ENCODE measurements at regions not wholly inside any gene's neighbourhood (a gene's known extent, or its start where the extent isn't known, plus 50 kb on each side); places are given as distances from the start of the nearest gene placed in this dataset.
"Not testable (repeated sequence)": the region's sequence is repeated elsewhere in the genome, so short reads cannot be mapped to it uniquely, and the experiment has no call there.

DNA sequence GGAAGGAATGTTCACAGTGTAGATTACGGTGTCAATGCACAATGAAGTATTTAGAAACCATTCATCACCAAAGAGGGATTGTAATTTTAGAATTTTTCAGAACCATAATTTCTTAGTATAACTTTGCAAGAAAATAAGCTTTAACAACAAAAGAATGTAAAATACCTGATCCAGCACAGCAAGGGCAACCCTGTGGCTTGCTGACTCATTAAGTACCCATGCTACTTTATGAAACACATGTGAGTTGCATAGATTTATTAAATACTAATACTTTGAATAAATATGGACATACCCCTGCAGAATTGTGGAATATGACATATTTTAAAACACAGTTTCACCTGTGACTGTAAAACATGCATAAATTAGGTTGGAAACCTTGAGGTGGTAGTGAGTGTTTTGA, 281.3 kb downstream of the ZNF248 start:
- no peak for DNase-seq (ENCODE audit: low spot score)

DNA sequence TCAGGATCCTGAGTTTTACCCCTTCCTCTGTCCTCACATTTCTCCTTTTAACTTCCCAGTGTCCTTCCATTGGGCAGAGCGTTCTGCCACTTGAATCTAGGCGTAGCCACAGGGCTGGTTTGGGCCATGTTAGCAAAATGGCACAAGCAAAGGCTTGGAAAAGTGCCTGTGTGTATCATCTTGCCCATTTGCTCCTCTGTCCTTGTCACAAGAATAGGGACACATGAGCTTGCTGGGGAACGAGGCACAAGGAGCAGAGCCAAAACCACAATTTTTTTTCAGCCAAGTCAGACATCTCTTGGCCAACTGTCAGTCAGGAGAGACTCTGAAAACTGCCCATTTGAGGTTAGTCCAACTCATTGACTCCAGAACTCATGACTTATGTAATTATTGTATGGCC, 285.2 kb downstream of the ZNF248 start:
- no peak for DNase-seq (ENCODE audit: low spot score)

DNA sequence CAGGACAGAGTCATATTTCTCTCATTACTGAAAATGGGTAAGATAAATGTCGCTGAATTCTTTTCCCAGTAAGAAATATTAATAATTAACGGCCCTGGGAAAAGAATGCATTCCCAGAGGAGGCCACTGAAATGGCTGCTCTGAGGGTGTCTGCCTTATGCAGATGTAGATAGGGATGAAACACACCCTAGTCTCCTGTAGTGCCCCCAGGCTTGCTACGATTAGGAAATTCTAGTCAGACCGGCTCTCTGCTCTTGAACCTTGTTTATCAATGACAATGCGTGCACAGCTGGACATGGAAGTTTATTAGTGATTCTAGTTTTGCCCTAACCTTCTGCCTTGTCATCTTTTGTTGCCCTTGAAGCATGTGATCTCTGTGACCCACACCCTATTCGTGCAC, 291.1 kb downstream of the ZNF248 start:
- no peak for DNase-seq (ENCODE audit: low spot score)

DNA sequence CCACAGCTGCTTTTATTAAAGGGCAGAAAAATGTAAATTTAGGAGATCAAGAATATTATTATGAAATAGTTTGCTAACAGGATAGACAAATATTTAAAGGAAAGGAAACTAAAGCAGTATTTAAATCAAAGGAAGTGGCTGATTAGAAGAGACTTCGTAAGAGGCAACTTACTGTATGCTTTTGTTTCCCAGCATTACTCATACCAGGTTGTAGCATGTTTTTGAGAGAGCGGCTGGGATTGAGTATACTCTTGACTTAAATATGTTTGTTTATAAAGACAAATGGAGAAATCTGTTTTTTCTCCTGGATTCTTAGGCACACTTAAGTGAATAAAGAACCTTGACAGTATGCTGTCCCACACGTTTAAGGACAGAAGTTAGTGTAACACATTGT, 293.7 kb downstream of the ZNF248 start:
- DNase-seq (ENCODE audit: low spot score): no peak

DNA sequence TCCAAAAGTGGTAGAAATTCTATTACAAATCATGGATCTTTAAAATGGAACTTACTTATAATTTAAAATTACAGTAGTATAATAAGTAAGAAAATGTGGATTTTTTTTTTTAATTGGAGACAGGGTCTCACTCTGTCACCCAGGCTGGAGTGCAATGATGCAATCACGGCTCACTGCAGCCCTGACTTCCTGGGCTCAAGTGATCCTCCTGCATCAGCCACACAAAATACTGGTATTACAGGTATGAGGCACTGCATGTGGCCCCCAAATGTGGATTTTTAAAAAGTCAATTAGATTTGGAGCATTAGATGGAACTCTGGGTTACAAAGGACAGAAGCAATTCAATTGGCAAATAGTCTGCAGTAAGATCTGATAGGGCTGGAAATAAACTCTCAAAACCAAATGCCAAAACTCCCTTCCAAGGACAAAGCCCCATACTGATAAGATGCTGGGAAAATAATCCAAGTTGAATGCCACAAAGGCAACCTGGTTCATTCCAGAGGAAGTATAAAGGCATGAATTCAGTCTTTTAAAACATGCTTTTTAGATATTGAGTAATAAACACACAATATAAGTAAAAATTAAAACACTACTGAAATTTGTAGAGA, 294.2 kb downstream of the ZNF248 start:
- no peak for DNase-seq (ENCODE audit: low spot score)

DNA sequence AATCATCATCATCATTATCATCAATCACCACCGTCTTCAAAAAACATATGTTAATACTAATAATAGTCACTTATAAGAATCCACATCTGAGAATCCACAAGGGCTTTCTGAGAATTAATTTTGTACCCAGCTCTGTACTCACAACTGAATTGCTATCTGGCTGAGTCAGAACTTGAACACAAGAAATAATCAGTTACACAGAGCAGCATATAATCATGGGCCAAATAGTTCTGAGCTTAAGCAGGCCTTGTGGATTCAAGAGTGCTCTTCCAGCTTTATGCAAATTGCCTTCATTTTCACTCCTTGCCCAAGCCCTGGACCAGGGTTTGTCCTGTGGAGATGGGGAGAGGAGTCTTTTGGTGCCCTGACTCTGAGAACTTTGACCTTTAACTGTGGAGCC, 304.5 kb downstream of the ZNF248 start:
- no peak for DNase-seq (ENCODE audit: low spot score)

DNA sequence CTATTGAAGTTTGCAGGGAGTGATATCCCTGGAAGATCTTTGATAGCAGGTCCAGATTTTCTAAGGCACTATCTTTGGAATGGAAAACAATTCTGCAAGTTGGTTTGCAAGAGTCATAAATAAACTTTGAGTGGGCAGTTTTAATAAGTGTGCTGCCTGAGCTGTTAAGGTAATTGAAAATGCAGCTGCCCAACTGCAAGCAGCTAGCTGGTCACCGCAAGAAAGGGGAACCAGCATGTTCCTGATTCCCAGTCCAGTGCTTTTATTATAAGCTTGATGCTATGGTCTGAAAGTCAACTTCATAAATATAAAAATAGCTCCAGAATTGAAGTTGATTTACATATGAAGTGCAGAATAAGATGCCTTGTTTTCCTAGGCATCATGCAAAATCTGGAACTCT, 308.4 kb downstream of the ZNF248 start:
- DNase-seq (ENCODE audit: low spot score): no peak

DNA sequence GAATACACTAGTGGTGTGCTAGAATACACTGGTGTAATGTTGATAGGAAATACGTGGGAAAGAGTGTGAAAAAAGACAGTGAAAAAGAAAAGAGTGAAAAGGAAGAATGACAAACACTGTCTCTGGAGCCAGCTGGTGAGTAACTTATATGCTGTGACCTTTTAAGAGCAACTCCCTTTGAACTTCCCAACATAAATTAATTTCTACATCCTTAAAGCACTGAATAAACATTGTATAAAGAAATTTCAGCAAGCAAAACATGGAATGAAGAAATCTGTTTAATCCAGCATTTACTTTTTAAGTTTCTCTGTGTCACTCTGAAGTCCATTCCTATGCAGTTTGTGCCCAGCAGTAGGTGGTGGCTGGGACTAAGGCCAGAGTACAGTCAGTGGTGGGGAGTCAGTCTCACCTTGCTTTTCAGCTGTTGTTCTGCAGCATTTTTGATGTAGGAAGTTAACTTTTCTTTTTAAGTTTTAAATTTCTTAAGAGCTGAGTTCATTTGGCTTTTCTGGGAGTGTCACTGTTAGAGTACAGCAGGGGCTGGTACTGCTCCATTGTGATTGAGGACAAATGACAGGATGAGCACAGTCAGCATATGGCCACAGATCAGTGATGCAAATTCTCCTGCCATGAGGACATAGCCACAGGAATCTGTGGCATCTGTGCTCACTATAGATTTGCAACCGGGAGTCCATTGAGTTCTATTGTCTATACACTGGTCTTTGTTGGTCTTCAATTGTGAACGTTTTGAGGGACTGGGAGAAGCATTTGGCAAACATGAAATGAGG, 321.8 kb downstream of the ZNF248 start:
- peak; percentile 15 for DNase-seq (ENCODE audit: low spot score)

DNA sequence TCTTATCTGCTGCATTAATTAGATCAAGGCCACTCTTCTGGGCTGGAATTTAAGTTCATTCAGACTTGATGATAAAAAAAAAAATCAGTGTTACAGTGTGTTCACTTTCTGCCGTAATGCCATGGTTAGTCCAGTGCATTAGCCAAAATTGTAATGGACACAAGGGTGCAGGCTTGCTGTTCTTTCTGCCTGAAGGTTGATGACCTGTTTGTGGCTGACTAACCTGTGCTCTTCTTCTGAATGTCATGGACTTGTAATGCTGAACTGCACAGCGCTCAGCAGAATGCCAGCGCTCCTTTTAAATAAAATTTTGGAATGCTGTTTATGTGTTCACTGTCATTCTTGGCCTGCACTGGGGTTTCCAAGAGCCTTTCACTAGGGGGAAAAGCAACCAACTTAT, 323.2 kb downstream of the ZNF248 start:
- DNase-seq (ENCODE audit: low spot score): no peak

DNA sequence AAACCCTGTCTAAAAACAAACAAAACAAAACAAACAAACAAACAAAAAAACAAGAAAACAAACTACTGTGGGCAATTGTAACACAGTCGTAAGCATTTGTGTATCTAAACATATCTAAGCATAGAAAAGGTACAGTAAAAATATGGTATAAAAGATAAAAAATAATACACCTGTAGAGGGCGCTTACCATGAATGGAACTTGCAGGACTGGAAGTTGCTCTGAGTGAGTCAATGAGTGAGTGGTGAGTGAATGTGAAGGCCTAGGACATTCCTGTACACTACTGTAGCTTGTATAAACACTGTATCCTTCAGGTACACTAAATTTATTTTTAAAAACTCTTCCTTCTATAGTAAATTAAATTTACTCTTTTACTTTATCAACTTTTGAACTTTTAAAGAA, 332.0 kb downstream of the ZNF248 start:
- not testable (repeated sequence) for DNase-seq (ENCODE audit: low spot score)

DNA sequence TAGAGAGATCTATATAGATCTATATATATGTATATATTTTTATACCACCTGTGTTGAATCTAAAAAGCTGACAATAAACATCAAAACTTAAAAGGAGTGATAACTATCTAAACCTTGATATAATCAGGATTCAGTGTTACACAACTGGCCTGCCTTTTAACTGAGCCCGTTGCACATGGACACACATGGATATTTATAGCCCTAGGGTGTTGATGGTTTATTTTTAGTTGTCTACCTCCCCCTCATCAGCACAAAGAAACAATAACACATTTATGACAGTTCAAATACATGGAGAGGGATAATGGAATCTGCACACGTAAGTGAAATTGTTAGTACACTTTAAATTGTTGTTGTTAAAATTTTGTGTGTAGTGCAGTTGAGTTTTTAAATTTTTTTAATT, 336.9 kb downstream of the ZNF248 start:
- DNase-seq (ENCODE audit: low spot score): no peak

DNA sequence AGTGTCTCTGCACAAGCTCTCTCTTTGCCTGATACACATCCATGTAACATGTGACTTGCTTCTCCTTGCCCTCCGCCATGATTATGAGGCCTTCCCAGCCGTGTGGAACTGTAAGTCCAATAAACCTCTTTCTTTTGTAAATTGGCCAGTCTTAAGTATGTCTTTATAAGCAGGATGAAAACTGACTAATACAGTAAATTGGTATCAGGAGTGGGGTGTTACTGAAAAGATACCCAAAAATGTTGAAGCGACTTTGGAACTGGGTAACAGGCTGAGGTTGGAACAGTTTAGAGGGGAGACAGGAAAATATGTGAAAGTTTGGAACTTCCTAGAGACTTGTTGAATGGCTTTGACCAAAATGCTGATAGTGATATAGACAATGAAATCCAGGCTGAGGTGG, 346.9 kb downstream of the ZNF248 start:
- DNase-seq (ENCODE audit: low spot score): not testable (repeated sequence)

DNA sequence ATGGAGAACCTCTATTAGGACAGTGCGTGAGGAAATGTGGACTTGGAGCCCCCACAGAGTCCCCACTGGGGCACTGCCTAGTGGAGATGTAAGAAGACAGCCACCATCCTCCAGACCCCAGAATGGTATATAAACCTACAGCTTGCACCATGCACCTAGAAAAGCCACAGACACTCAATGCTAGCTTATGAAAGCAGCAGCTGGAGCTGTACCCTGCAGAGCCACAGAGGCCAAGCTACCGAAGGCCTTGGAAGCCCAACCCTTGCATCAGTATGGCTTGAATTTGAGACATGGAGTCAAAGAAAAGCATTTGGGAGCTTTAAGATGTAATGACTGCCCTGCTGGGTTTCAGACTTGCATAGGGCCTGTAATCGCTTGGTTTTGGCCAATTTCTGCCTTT, 361.3 kb downstream of the ZNF248 start:
- no peak for DNase-seq (ENCODE audit: low spot score)

DNA sequence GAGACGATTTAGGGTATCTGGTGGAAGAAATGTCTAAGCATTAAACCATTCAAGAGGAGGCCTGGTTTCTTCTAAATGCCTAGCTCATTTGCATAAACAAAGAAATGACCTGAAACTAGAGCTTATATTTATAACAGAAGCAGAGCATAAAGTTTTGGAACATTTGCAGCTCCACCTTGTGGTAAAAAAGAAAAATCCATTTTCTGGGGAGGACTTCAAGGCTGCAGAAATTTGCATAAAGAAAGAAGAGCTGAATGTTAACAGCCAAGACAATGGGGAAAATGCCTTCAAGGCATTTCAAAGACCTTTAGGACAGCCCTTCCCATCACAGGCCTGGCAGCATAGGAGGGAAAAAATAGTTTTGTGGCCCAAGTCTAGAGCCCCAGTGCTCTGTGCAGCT, 362.0 kb downstream of the ZNF248 start:
- no peak for DNase-seq (ENCODE audit: low spot score)

DNA sequence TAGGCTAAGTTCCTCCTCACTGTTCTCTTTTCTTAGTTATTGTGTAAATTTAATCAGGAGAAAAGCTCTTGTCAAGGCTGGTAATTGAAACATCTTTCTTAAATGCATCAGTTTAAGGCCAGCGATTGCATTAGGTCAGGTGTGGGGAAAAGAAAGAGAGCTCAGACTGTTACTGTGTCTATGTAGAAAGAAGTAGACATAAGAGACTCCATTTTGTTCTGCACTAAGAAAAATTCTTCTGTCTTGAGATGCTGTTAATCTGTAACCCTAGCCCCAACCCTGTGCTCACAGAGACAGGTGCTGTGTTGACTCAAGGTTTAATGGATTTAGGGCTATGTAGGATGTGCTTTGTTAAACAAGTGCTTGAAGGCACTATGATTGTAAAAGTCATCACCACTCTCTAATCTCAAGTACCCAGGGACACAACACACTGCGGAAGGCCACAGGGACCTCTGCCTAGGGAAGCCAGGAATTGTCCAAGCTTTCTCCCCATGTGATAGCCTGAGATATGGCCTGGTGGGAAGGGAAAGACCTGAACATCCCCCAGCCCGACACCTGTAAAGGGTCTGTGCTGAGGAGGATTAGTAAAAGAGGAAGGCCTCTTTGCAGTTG, 364.1 kb downstream of the ZNF248 start:
- DNase-seq (ENCODE audit: low spot score): not testable (repeated sequence)

DNA sequence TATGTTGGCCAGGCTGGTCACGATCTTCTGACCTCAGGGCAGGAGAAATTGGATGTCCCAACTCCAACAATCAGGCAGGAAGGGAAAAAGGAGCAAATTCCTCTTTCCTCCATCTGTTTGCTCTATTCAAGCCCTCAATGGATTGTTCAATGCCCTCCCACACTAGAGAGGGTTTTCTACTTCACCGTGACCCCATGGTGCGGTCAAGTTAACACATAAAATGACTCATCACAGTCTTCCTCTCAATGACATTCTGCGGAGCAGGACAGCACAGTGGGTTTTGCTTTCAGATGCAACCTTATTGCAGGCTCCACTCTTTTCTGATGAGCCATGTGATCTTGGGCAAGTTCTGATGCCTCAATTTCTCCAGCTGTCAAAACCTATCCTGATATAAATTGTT, 364.9 kb downstream of the ANKRD30A start:
- no peak for DNase-seq (ENCODE audit: low spot score)

DNA sequence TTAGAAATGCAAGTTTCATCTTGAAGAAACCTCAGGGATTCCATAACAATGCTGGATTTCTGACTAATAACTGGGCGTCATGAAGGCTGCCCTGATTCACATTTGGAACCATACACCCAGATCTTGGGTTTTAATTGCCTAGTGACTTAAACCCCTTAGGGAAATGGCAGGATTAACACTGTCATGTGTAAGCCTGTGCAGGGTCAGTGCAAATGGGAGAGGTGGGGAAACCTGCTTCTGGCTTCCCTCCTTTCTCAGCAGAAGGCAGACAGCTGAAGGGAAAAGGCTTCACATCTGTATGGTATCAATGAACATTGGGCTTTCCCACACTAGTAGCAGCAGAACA, 364.2 kb downstream of the ANKRD30A start:
- DNase-seq (ENCODE audit: low spot score): no peak

DNA sequence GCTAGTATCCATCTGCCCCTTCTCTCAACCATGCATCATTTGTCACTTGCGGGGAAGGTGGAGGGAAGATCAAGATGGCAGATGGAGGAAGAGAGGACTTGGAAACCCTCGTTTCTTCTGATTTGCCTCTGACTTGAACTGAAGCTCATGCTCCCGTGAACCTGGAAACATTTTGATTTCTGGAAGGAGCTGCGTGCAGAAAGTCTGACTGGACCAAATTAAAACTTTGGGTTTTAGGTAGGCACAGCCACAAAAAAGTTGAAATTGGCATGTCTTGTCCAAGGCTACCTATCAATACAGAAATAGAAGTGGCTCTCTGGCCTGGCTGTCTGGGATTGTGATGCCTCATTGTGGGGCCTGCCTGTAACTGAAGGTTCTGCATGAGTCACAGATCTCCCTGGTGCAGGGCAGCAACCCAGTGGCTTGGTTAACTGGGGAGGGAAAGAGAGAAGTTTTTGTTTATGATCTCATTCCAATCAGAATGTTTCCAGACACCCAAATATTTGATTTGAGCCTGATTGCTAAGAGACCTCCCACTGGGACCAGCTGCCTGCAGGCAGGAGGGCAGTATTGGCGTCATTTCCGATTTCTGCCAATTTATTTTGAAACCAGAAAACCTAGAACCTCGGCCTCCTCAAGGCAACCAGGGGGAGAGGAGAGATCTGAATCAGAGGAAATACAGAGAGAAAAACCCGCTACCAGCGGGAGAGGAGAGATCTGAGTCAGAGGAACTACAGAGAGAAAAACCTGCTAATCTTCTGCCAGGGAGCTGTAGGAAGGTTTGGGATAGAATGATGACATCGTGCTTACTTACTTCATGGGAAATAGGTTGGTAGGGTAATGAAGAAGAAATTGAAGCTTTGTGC, 363.6 kb downstream of the ANKRD30A start:
- peak; percentile 29 for DNase-seq (ENCODE audit: low spot score)

DNA sequence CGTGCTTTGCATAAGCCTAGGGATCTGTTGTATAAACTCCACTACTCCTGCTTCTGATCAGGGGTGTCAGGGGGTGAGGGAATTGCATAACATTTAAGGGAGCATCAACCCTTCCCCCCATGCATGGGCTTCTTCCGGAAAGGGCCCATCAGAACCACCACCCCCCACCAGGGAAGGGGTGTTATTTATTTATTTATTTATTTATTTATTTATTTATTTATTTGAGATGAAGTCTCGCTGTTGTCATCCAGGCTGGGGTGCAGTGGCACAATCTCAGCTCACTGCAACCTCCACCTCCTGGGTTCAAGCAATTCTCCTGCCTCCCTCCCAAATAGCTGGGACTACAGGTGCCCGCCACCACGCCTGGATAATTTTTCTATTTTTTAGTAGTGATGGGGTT, 355.2 kb downstream of the ANKRD30A start:
- DNase-seq (ENCODE audit: low spot score): not testable (repeated sequence)

DNA sequence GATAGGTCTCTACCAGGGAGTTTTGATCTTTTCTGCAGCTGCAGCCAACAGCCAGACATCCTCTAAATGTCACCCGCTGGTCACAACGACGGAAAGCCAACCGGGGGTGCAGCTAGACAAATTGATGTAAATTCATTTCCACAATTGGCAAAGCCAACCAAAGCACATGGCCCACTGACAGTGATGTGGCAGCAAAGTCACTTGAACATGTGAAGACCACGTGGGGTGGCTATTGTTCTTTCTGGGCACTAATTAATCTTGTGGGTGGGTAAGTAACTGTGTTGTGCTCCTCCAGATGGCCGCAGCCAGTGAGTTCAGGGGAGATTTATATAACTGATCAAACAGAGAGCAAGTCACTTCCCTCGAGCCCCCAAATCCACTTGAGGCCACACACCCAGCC, 354.1 kb downstream of the ANKRD30A start:
- no peak for DNase-seq (ENCODE audit: low spot score)

DNA sequence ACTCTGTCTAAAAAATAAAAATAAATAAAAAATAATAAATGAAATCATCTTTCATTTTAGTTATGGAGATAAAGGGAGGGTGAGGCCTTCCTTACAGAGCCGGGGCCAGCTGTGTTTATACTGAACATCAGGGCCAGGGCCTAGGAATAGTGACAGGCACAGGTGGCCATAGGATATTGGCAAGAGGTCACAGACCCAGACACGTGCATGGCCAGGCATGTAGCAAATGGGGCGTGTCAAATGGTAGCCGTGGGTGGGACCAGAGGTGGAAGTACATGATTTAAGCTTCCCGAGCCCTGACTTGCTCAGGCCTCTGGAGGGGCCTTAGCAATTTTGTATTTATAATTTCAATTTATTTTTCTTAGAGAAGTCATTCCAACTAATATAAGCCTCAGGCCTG, 353.0 kb downstream of the ANKRD30A start:
- DNase-seq (ENCODE audit: low spot score): no peak

DNA sequence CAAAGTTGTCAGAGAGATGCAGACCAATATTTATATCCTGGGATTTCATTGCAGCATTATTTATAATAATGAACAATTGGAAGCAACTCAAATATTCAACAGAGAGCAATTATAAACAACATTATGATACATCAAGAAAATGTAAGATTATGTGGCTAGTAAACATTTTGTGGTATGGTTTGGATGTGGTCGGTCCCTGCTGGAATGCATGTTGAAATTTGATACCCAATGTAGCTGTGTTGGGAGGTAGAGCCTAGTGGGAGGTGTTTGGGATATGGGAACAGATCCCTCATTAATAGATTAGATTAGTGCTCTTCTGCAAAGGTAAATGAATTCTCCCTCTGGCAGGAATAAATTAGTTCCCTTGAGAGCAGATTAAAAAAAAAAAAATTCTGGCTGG, 350.9 kb downstream of the ANKRD30A start:
- DNase-seq (ENCODE audit: low spot score): no peak

DNA sequence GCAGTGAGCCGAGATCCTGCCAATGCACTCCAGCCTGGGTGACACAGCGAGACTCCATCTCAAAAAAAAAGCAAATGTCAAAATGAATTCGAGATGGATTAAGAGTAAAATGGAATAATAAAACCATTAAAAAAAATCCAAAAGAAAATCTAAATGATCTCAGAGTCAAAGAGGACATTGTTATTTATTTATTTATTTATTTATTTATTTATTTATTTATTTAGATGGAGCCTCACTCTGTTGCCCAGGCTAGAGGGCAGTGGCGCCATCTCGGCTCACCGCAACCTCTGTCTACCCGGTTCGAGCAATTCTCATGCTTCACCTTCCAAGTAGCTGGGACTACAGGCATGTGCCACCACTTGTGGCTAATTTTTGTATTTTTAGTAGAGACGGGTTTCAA, 349.2 kb downstream of the ANKRD30A start:
- DNase-seq (ENCODE audit: low spot score): no peak
